GM18868 (cell line): ENCODE measurements at regions not wholly inside any gene's neighbourhood (a gene's known extent, or its start where the extent isn't known, plus 50 kb on each side); places are given as distances from the start of the nearest gene placed in this dataset.

Source experiments
- ATAC-seq: cut with Tn5 transposase; IDR thresholded peaks from one replicate; pipeline ENCODE4 v1.9.1; 2021; ENCODE audit warnings: mild to moderate bottlenecking, moderate library complexity; ENCODE audit not compliant: unreplicated experiment

DNA sequence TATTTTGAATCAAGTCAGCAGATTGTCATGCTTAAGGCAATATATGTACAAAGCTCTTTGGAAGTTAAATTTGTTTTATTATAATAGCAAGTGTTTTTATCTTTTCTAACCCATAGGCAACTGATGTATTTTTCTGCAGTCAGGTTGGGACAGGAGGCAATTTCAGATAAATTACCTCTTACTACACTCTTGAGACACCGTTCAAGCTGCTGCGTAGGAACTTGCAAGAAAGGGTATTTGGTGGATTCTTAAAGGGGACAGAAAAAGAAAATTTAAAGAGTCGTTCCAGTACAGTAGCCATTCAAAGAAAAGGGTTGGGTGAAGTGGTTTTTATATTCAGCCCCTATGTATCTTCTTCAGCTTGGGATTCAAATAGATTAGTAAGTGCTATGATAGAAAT is 112.4 kb upstream of the APC start:
- ATAC-seq: no peak

DNA sequence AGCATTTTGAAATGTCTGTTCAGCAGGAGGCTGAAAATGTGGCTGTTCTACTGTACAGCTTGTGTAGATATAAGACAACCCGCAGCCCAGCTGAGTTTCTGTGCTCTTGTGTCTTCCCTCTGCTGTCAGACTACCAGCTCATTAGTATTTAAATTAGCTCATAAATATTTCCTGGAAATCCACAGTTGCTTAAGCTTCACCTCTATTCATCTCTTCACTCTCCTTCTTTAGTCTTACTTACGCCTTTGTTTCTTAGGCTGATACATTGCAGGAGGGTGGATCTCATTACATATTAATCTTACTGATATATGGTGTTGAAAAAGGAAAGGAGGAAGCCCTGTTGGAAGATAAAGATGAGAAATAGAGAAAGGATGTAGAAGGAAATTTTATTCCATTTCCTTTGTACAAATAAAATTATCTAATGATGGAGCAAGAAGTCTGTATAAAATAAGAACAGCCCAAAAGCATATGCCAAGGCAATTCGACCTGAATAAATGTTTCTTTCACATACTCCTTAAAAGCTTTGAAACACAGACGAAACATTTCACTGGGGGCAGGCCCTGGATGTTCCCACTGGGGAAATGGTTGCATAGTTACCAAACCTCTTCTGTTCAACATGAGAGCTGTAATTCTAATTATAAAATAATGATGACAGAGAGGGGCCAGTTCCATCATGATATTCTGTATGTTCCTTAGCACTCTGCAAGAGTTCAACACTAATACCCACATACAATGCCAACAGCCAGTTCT is 111.8 kb upstream of the APC start:
- ATAC-seq: no peak

DNA sequence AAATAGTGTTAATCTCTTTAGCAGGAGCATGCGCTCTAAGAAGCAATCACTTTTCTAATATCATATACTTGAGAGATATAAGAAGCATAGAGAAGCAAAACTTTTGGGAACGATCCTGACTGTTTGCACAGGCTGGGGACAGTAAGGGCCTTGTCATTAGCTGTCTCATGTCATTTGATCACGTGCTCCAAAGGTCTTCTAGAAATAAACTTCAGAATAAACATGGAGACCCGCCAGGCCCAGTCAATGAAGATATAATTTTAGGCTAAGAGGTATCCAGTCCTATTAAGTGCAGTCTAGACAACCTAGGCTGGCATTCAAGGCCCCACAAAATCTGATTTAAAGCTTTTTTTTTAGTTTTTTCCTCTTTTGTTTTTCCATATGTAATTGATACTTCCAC is 111.0 kb upstream of the APC start:
- no peak for ATAC-seq

DNA sequence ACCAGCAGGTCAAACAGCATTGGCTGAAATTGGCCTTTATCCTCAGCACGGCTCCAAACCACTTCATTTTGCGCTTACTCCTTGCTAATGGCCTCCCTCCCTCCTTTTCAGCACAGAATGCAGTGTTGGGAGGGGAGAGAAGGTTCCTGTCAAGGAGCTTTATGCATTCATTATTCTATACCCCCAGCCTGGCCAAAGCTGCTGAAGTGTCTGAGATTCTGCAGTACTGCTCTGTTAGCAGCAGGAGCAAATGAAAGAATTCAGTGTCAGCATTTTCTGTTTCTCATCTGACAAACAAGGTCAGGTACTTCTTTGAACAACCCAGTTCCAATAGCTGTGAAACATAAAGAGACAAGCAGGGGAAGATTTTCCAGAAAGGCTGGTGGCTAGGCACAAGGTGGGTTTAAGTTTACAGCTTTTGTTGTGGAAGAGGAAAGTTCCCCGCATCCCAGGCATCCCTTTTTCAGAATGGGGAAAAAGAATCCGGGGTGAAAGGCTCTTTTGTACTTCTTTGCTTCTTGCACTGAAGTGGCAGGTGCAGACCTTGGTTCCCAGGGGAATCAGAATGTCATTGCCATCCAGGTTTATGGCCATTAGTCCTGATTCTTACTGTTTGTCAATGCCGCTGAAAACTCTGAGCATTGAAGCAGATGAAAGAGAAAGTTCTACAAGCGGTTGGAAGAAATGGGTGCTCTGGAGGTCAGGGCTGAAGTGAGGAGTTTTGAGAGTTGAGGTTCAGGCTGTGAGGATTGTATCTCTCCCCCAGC is 109.3 kb upstream of the APC start:
- ATAC-seq: no peak

DNA sequence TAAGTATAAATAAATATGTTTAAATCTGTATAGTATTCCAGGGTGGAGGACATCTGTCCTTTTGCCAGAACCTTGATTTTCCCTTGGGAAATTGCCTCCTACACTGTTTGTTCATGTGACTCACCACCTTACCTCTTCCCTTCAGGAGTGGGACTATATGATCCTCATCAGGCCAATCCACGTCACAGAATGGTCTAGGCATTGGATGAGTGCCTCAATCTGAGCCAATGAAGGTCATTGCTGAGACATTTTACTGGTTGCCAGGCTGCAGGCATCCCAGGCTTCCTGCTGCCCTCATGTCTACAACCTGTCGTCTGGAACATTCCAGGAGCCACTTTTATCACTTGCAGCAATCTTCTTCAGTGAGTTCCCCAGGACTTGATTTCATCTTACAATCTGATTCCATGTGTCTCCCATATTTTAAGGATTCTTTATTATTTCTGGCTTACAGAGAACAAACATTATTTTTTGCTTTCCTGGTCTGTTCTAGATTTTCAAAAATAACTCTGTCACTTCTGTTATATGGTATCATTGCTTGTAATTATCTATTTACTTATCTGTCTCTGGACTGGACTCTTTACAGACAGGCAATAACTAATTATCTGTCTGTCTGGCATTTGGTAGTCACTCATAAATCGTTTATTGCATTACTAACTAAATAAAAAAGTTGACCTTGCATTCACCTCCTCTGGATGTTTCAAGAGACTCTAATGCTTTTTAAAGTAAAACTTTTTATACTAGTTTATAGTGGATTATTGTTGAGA is 107.3 kb upstream of the APC start:
- ATAC-seq: no peak

DNA sequence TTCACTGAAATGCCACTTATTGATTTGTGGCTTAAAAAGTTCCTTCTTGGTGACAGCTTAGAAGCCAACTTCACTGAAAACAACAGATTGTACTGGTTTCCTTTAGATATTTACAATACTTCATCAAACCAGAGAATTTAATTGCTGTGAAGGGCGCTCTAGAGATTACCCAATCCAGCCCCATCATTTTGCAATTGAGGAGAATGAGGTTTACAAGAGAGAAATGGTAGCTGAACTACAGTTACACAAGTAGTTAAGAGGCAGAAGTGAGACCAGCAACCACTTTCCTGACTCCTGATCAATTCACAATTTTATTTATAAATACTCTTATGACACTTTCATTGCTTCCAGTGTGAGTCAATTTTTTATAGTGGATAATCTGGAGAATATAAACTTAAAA is 103.5 kb upstream of the APC start:
- ATAC-seq: no peak

DNA sequence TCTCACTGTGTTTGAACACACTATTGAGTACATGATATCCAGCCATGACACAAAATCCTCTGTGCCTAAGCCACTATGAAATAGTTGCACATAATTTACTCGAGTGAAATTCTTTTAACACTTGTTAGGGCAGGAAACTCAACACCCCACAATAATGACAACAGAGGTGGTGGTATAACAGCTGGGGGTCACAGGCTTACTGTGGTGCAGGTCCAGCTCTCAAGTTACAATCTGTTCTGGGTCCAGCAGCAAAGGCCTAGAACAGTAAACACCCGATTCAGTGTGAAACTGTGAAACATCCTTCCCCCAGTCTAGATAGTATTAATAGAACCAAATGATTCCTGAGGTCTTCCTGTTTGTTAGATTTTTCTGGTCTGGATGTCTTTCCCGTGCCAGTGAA is 102.9 kb upstream of the APC start:
- no peak for ATAC-seq

DNA sequence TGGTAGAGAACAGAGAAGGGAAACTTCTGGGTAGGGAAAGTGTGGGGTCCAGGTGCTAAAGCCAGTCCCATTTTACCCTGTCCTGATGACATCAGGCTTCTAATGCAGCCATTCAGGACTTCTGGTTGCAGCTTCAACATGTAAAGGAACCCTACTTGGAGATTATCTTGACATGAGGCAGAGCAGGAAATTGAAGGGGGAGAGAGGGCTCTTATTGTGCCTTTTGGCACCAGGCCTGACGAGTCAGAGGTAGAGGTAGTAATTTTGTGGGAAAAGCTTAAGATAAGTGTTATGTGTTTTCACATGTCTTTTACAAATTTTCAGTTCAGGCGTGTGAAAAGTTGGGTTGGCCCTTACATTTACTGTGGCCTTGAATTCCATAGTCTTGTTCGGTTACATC is 102.4 kb upstream of the APC start:
- no peak for ATAC-seq

DNA sequence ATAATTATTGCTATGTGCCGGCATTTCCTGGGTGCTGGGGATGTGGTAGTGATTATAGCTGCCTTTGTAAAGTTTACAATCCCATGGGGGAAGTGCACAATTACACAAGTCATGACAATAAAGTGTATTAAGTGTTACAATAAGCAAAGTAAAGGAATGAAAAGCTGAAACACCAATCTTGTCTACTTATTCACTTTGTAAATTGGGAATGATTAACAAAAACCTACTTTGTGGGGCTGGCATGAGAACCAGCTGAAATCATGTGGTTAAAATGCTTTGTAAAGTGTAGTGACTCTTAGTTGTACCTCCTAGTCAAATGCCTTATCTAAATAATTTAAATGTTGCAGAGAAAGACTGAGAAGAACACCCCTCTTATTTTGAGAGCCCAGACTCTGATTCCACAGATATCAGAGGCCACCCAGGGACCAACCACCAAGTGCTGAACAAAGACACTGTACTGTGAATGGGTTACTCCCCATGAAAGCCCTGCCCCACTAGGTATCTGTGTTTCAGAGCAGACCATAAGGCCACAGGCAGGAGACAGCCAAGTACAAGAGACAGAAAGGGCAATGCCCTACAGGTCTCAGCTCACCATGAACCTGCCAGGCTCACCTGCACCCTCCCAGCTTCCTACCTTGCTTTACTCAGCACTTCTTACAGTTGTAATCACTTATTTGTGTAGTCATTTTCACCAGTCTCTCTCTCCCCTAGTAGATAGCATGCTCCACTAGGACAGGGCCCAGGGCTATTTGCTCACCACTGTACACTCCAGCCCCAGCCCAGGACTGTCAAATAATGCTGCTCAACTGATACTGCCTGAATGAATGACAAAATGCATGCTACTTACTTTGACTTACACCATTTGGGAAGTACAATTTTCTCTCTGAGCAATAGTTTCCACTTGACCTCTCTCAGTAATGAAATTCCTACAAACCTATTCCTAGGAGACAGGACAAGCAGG is 101.6 kb upstream of the APC start:
- no peak for ATAC-seq

DNA sequence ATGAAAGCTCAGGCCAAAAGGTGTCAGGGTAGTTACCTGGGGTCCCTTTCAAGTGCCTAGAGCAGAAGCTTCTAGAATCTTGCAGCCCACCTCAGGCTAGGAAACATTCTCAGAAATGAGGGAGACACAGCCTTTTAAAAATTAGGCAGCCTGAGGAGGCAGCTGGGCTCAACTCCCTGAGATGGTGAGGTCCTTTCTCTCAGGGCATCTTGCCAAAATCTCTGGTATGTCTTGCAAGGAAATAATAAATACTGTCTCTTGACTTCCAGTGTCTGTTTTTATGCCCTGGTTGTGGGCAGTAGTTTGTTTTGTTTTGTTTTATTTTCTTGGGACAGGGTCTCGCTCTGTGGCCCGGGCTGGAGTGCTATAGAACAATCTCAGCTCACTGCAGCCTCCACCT is 100.9 kb upstream of the APC start:
- ATAC-seq: no peak

DNA sequence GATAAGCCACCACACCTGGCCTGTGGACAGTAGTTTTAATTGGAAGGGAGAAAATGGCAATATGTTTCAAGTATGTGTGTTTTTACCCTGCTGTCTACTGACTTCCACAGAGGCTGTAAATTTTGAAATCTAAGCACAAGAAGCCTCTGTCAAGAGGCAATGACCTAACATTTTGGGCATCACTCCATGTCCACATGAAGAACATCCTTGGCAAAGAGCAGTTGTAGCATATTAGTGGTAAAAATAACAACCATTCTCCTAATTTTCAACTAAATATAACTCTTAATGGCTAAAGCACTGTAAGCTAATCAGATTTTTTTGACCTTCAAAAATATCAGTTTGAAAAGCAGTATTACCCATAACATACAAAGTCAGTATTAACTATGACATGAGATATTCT is 100.3 kb upstream of the APC start:
- no peak for ATAC-seq

DNA sequence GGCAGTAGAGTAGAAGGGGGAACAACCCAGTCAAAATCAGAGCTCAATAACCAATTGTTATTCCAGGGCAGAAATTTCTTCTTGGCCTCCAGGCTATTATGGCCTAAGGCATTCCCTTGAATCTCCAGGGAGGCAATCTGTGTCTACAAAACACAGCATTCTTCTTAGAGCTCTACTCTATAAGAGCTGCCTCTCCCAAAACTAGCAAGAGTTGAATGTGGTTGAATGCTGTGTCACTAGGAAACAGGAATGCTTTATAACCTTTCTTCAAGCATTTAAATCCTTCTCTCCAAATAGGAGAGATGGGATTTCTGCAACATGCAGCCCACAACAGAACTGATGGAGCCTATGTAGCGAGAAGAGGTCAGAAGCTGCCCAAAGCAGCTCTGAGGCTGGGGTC is 97.1 kb upstream of the APC start:
- no peak for ATAC-seq

DNA sequence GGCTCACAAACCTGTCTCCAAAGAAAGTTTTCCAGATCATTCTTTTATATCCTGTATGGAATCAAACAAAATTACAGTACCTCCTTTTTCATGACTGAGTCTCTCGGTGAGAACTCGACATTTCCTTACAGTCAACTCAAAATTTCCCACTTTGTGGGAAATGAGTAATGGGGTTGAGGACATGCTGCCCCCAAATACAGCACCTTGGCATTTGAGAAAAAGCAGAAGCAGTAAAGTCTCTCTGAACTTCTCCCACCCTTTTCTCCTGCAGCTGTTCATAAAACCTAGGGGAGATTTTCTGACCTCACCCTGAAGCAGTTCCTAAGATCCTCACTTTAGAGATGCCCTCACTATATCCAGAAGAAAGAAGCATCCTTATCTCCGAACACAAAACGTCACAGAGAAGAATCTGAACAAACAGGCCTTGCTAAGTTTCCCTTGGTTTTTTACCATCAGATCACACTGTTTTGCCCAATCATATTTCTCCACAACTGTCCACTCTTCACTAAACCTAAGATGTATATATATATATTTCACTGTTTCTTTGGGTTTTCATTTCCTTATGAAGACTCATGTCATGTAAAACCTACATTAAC is 96.1 kb upstream of the APC start:
- ATAC-seq: no peak

DNA sequence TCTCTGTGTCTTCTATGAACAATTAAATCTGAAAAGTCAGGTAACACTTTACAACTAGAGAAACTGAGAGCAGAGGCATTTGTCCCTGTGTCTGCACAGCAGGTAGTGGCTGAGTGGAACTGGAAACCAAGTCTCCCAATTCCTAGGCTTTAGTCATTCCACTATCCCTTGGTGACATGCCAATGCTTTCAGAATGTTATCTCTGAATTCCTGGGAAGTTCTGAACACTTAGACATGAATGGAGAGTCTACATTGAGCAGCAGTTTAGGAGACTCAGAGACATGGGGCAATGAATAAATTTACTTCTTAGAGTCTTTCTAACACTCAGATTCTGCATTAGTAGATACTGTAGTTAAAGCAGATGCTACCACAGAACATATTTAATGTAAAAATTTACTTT is 94.8 kb upstream of the APC start:
- no peak for ATAC-seq

DNA sequence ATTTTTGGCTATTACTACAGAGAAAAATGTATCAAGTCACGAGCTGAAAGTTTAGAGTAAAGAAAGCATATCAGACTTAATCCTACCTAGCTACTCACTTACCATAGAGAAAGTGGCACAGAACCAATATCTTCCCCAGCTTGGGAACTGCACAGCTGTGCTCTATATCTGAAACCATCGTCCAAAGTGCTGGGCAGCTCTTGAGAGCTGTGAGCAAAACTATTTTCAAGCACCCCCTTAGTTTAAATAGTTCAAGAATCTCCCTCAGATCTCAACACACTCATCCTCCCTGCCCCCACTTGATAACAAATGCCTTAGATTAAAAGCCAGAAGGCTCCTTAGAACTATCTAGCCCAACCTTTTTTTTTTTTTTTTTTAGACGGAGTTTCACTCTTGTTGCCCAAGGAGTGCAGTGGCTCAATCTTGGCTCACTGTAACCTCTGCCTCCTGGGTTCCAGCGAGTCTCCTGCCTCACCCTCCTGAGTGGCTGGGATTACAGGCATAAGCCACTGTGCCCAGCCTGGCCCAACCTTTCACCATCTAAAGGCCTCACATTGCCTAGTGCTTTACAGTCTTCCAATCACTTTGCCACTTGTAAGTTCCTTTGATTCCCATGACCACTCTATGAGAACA is 94.2 kb upstream of the APC start:
- no peak for ATAC-seq

DNA sequence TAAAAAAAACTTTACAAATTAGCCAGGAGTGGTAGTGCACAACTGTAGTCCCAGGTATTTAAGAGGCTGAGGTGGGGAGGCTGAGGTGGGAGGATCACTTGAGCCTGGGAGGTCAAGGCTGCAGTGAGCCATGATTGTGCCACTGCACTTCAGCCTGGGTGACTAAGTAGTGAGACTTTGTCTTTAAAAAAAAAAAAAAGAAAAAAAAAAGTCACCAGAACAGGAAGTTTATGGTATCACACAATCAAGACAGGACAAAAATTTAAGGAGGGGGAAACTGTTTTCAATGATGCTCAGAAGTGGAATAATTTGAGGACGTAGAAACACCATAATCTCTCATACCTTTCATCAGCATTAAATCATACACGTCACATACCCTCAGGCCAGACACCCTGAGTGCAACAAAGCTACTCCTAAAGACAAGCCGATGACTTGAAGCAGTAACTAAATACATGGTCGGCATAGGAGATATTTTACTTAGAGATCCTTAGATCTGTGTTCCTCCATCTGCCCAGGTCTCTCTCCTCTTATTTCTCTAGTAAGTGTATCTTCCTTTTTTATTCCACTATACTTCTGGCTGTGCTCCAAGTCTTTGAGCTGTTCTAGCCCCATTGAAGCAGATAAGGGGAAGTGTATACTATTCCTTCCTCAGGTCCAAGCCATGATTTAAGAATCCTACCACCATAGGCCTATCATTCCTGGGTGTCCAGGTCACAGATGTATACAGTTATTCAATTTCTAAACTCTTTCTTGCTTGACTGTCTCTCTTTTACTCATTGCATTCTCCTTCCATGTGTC is 91.3 kb upstream of the APC start:
- no peak for ATAC-seq

DNA sequence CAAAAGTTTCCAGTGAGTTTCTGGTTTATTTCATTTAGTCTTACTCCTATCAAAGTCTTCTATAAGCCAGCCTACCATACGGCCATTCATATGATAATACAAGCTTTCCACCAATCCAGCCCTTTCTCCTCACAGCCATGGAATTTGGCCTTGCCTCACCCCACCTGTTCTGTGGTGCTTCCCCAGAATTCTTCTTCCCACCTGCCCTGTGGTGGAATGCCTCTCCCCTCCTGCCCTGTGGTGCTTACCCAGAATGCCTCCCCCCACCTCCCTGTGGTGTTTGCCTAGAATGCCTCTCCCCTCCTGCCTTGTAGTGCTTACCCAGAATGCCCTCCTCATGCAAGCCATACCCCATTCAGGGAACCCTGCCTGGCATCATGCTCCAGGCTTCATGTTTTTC is 90.3 kb upstream of the APC start:
- no peak for ATAC-seq

DNA sequence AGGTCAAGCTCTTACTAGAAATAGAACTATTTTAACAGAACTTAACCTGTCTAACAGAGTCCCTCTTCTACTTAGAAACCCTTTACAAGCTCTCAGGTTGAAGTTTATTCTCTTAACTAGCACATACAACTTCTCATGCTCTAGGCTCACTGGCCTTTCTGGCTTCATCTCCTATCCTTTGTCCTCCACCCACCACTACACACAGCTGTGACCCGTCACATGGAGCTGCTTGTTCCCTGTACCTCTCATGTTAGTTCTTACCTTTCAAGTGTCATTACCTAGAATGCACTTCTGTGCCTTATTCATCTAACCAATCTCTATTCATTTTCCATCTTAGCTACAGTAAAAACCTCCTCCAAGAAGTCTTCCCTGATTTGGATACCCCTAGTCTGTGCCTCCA is 89.4 kb upstream of the APC start:
- ATAC-seq: no peak

DNA sequence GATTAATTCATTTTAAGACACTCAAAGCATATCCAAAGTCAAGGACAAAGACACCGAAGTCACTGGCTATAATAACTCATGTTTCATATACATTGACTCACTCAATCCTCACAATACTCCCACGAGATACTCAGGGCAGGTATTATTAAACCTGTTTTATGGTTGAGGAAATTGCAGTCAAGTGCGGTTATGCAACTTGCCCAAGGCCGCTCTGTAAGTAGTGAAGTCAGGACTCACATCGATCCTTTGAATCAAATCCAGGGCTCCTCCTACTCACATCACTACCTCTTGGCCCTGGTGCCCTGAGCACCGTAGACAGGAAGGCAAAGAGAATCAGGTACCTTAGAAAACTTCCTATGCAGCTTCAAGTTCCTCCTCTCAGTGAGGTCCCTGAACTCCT is 87.8 kb upstream of the APC start:
- ATAC-seq: no peak
